ENCODE measurements at regions not wholly inside any gene's neighbourhood (a gene's known extent, or its start where the extent isn't known, plus 50 kb on each side); places are given as distances from the start of the nearest gene placed in this dataset.

- ChIA-PET POLR2A (interaction anchor here (0.7 kb wide), 1 partner anchor 1485 kb away, joined by 3 read pairs; no protein-coding TSS in a partner anchor), CTCF (interaction anchor here (1.1 kb wide), 1 partner anchor 58 kb away, joined by 4 read pairs; no protein-coding TSS in a partner anchor)
- Mint-ChIP-seq H3K36me3 (0 out of 2 replicates have a peak, but pooled peaks cover 3% of the 10 kb centered on the region), H3K27me3 (ENCODE audit: low read depth) (no peaks in the 10 kb centered on the region), H3K9me3 (peaks cover 11% of the 10 kb centered on the region), H3K27ac (no peak overlapping the region), H3K4me3 (no peak overlapping the region), H3K4me1 (peaks cover 12% of the 10 kb centered on the region)
- TF ChIP-seq ZNF396 (CRISPR knock-in tag; IDR thresholded peaks at IDR 0.05; ENCODE audit: borderline replicate concordance) (no peak), ATF6 (CRISPR knock-in tag; IDR thresholded peaks at IDR 0.05) (no peak), ATF1 (CRISPR knock-in tag; IDR thresholded peaks at IDR 0.05) (no peak), ZNF232 (CRISPR knock-in tag; IDR thresholded peaks at IDR 0.05) (no peak), PREB (CRISPR knock-in tag; IDR thresholded peaks at IDR 0.05; ENCODE audit: borderline replicate concordance) (no peak), MXD4 (CRISPR knock-in tag; IDR thresholded peaks at IDR 0.05; ENCODE audit: borderline replicate concordance) (no peak), E2F4 (CRISPR knock-in tag; IDR thresholded peaks at IDR 0.05; ENCODE audit: borderline replicate concordance, low read depth) (no peak), JAZF1 (CRISPR knock-in tag; IDR thresholded peaks at IDR 0.05) (no peak), ZBTB21 (CRISPR knock-in tag; IDR thresholded peaks at IDR 0.05; ENCODE audit: borderline replicate concordance) (no peak), MAX (CRISPR knock-in tag; IDR thresholded peaks at IDR 0.05) (no peak), MYBL2 (CRISPR knock-in tag; IDR thresholded peaks at IDR 0.05) (no peak), OVOL2 (CRISPR knock-in tag; IDR thresholded peaks at IDR 0.05; ENCODE audit: borderline replicate concordance) (no peak), PRRX2 (CRISPR knock-in tag; IDR thresholded peaks at IDR 0.05) (no peak), CBFB (CRISPR knock-in tag; IDR thresholded peaks at IDR 0.05; ENCODE audit: low read depth) (no peak)
- TF ChIP-seq, protein P1, sequence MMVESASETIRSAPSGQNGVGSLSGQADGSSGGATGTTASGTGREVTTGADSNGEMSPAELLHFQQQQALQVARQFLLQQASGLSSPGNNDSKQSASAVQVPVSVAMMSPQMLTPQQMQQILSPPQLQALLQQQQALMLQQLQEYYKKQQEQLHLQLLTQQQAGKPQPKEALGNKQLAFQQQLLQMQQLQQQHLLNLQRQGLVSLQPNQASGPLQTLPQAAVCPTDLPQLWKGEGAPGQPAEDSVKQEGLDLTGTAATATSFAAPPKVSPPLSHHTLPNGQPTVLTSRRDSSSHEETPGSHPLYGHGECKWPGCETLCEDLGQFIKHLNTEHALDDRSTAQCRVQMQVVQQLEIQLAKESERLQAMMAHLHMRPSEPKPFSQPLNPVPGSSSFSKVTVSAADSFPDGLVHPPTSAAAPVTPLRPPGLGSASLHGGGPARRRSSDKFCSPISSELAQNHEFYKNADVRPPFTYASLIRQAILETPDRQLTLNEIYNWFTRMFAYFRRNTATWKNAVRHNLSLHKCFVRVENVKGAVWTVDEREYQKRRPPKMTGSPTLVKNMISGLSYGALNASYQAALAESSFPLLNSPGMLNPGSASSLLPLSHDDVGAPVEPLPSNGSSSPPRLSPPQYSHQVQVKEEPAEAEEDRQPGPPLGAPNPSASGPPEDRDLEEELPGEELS (CRISPR knock-in tag; IDR thresholded peaks at IDR 0.05), result no peak
- TF ChIP-seq, protein P2, sequence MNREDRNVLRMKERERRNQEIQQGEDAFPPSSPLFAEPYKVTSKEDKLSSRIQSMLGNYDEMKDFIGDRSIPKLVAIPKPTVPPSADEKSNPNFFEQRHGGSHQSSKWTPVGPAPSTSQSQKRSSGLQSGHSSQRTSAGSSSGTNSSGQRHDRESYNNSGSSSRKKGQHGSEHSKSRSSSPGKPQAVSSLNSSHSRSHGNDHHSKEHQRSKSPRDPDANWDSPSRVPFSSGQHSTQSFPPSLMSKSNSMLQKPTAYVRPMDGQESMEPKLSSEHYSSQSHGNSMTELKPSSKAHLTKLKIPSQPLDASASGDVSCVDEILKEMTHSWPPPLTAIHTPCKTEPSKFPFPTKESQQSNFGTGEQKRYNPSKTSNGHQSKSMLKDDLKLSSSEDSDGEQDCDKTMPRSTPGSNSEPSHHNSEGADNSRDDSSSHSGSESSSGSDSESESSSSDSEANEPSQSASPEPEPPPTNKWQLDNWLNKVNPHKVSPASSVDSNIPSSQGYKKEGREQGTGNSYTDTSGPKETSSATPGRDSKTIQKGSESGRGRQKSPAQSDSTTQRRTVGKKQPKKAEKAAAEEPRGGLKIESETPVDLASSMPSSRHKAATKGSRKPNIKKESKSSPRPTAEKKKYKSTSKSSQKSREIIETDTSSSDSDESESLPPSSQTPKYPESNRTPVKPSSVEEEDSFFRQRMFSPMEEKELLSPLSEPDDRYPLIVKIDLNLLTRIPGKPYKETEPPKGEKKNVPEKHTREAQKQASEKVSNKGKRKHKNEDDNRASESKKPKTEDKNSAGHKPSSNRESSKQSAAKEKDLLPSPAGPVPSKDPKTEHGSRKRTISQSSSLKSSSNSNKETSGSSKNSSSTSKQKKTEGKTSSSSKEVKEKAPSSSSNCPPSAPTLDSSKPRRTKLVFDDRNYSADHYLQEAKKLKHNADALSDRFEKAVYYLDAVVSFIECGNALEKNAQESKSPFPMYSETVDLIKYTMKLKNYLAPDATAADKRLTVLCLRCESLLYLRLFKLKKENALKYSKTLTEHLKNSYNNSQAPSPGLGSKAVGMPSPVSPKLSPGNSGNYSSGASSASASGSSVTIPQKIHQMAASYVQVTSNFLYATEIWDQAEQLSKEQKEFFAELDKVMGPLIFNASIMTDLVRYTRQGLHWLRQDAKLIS (CRISPR knock-in tag; IDR thresholded peaks at IDR 0.05; ENCODE audit: borderline replicate concordance), result no peak
- ATAC-seq (no peak), DNase-seq (ENCODE audit: low spot score) (no peak)
Observed at GRCh38 chr11:95647871-95648270, 141.7 kb downstream of the FAM76B start.

Measured in WTC11 (cell line).